Fibroblast of mammary gland (primary cell): ENCODE measurements at regions not wholly inside any gene's neighbourhood (a gene's known extent, or its start where the extent isn't known, plus 50 kb on each side); places are given as distances from the start of the nearest gene placed in this dataset.
"Not testable (repeated sequence)": the region's sequence is repeated elsewhere in the genome, so short reads cannot be mapped to it uniquely, and the experiment has no call there.

Experiments used
- DNase-seq: peaks from one replicate; pipeline ENCODE4 v3.0.0-alpha.2; 2010; ENCODE audit warnings: low read depth
- H3K4me3 ChIP-seq: 2 replicates; pipeline ENCODE4 v1.5.1; 2011; ENCODE audit warnings: low read depth, mild to moderate bottlenecking, low read length, moderate library complexity; ENCODE audit not compliant: control insufficient read depth
- TF ChIP-seq, protein P1 (sequence below): conservative IDR thresholded peaks from 2 replicates; pipeline ENCODE4 v1.5.1; 2011; ENCODE audit warnings: low read depth, low read length, inconsistent platforms; ENCODE audit not compliant: control insufficient read depth, insufficient read depth

DNA sequence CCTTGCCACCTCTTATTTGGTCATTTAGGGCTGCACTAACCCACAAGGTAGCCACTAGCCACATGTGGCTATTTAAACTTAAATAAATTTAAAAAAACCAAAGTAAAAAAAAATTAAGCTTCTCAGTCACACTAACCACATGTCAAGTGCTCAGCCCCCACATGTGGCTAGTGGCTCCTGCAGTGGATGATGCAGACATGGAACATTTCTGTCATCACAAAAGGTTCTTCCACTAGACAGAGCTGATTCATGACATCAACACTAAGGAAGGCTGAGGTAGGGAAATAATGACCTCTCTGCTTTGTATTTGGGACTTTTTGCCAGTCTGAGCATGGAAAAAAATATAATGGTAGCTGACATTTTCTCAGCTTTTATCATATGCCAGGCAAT lies 173.0 kb upstream of the FERMT1 start:
- TF ChIP-seq, protein P1, sequence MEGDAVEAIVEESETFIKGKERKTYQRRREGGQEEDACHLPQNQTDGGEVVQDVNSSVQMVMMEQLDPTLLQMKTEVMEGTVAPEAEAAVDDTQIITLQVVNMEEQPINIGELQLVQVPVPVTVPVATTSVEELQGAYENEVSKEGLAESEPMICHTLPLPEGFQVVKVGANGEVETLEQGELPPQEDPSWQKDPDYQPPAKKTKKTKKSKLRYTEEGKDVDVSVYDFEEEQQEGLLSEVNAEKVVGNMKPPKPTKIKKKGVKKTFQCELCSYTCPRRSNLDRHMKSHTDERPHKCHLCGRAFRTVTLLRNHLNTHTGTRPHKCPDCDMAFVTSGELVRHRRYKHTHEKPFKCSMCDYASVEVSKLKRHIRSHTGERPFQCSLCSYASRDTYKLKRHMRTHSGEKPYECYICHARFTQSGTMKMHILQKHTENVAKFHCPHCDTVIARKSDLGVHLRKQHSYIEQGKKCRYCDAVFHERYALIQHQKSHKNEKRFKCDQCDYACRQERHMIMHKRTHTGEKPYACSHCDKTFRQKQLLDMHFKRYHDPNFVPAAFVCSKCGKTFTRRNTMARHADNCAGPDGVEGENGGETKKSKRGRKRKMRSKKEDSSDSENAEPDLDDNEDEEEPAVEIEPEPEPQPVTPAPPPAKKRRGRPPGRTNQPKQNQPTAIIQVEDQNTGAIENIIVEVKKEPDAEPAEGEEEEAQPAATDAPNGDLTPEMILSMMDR = no peak
- no peak overlapping the region for H3K4me3 ChIP-seq
- no peak for DNase-seq

DNA sequence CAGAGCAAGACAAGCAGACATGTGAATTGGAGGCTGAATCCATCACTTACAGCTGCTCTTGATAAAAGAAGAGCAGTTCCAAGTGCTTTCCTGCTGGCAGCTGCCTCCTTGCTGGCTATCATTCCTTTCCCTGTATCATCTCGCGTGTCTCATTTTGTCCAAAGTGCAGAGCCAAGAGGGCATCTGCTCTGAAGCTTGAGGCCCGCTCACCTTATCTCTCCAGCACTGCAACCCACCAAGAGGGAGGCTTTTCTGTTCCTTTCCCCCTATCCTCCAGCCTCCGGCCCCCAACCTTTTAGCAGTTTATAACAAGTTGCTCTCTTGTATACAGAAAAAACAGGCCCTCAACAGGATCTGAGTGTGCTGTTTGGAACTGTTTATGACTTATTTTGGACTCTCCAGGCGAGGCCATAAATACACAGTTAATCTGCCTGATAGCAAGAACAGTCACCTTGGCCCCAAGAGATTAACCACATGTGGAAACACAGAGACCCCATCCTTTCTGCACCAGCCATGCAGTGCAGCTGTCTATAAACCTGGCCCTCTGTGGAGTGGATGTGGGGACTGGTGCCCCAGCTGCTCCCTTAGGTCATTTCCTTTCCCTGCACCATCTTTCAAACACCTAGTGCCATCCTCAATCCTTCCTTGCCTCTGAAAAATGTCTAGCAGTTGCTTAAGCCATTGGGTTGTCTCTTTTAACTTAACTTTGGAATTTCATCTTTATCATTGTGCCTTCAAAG lies 172.5 kb upstream of the FERMT1 start:
- no peak overlapping the region for H3K4me3 ChIP-seq
- TF ChIP-seq, protein P1 = no peak
- no peak for DNase-seq

DNA sequence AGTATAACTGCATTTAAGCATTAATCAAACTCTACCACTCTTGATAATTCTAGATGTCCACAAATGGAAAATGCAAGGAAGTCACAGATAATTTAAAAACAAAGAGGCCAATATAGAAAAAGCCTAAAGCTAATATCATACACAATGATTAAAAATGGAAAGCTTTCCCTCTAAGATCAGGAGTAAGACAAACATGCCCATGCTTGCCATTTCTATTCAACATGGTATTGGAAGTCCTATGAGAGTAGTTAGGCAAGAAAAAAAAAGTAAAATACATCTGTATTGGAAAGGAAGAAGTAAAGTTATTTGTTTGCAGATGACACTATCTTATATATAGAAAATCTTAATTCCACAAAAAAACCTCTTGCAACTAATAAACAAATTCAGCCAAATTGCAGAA lies 164.6 kb upstream of the FERMT1 start:
- TF ChIP-seq, protein P1 = no peak
- H3K4me3 ChIP-seq = no peak overlapping the region
- DNase-seq = no peak

DNA sequence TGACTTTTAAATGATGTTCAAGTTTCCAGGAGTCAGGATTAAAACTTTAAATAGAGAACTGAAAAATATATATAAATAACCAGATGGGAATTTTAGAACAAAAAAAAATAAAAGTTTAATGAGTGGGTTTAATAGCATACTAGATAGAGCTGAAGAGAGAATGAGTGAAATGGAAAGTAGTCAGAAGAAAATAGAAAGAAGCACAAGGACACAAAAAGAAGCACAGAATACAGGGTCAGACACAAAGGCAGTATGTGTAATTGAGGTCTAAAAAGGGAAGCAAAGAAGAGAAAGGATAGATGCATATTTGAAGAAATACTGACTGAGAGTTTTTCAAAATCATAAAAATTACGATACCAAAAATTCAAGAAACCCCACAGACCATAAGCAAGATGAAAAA lies 159.8 kb upstream of the FERMT1 start:
- no peak overlapping the region for H3K4me3 ChIP-seq
- TF ChIP-seq, protein P1 = no peak
- no peak for DNase-seq

DNA sequence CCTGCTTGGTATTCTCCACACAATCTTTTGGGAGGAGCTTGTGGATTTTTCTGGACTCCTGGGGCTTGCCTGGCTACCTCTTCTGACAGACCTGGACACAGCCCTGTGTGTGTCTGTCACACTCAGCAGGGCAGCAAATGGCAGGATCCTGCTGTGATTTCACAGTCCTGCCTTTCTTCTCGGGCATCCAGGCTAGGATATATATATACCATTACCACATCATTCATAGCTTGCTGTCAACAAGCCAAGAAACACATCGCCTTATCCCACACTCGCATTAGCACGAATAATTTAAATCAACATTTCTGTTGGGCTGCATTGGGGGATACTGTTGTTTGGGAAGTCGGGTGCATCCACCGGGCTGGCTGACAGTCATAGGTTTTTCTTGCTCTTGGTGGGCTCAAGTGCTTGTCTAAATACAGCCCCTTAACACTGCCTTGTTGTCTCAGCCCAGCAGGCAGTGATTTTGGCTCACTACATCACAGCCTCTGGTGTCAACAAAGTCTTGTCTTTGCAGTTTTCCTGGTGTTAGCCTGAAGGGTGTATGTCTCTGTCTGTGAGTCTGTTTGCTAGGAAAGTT lies 154.9 kb upstream of the FERMT1 start:
- TF ChIP-seq, protein P1 = no peak

DNA sequence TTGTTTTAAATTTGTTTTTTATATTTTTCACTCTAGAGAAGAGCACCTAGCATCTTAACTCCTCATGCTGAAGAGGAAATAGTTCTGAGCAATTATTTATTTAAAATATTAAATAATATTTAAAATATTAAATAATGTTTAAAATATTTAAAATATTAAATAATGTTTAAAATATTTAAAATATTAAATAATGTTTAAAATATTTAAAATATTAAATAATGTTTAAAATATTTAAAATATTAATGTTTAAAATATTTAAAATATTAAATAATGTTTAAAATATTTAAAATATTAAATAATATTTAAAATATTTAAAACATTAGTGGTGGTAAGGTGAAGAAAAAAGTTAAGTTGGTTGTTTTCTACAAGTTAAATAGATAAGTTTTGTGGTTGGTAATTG lies 147.6 kb upstream of the FERMT1 start:
- not testable (repeated sequence) for H3K4me3 ChIP-seq, DNase-seq

More for the DNA sequence above, 154.9 kb upstream of the FERMT1 start:
- H3K4me3 ChIP-seq = no peak overlapping the region
- DNase-seq = no peak

DNA sequence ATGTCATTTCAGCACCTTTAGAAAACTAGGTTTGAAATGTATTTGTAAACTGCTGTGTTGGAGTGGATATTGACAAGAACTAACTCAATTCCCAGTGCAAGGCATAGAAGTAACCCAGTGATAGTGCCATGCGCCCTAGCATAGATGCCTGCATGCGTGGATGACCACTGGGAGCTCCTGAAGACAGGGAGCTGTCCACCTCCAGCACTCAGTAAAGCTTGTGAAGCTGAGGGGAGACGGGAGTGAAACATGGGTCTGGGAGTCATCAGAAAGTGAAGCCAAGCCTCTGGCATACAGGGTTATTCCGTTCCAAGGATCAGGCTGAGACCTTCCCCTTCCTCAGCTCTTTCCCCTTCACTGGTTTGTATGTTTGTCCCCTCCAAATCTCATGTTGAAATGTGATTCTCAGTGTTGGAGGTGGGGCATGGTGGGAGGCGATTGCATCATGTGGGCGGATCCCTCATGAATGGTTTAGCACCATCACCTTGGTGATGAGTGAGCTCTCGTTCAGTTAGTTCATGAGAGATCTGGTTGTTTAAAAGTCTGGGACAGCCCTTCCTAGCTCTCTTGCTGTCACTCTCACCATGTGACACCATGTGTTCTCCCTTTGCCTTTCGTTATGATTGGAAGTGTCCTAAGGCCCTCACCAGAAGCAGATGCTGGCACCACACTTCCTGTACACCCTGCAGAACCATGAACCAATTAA lies 146.5 kb upstream of the FERMT1 start:
- DNase-seq = no peak
- H3K4me3 ChIP-seq = no peak overlapping the region
- TF ChIP-seq, protein P1 = no peak
